Neural cell (in vitro differentiated cells): ENCODE measurements at regions not wholly inside any gene's neighbourhood (a gene's known extent, or its start where the extent isn't known, plus 50 kb on each side); places are given as distances from the start of the nearest gene placed in this dataset.

ENCODE experiments used
- H2AFZ ChIP-seq: fragments of 200-600, 300-800 bp; sonication (generic), shearing (Covaris generic); 2 replicates; pipeline ENCODE4 v1.6.0; 2014; ENCODE audit warnings: low read depth, mild to moderate bottlenecking, antibody characterized with exemption, low read length, moderate library complexity
- H3F3A ChIP-seq: fragments of 200-600 bp; shearing (Covaris generic); 2 replicates; pipeline ENCODE4 v1.6.1; 2016; ENCODE audit warnings: mild to moderate bottlenecking, moderate library complexity, mixed read lengths, antibody characterized with exemption, low read length; ENCODE audit not compliant: insufficient read depth, poor library complexity, severe bottlenecking
- H3K27ac ChIP-seq: fragments of 200-600, 300-800 bp; sonication (generic), shearing (Covaris generic); 2 replicates; pipeline ENCODE4 v1.5.1; 2014; ENCODE audit warnings: mild to moderate bottlenecking, low read length, moderate library complexity
- H3K27me3 ChIP-seq: fragments of 300-800, 200-600 bp; sonication (generic), shearing (Covaris generic); 2 replicates; pipeline ENCODE4 v1.6.0; 2014; ENCODE audit warnings: mild to moderate bottlenecking, low read depth, low read length, moderate library complexity; ENCODE audit not compliant: insufficient read depth
- H3K36me3 ChIP-seq: fragments of 300-800, 200-600 bp; sonication (generic), shearing (Covaris generic); 2 replicates; pipeline ENCODE4 v1.5.1; 2014; ENCODE audit warnings: mild to moderate bottlenecking, antibody characterized with exemption, low read length, moderate library complexity; ENCODE audit not compliant: insufficient read depth
- H3K4me2 ChIP-seq: fragments of 300-800, 200-600 bp; sonication (generic), shearing (Covaris generic); 2 replicates; pipeline ENCODE4 v1.6.0; 2014; ENCODE audit warnings: mild to moderate bottlenecking, low read length
- H3K4me3 ChIP-seq: fragments of 300-800, 200-600 bp; sonication (generic), shearing (Covaris generic); 2 replicates; pipeline ENCODE4 v1.5.1; 2014; ENCODE audit warnings: mild to moderate bottlenecking, low read length, moderate library complexity
- H3K79me2 ChIP-seq: fragments of 200-600 bp; shearing (Covaris generic); replicated peaks from 2 replicates; pipeline ENCODE4 v1.6.0; 2014; ENCODE audit warnings: mild to moderate bottlenecking, low read length, moderate library complexity; ENCODE audit not compliant: insufficient read depth
- H3K9ac ChIP-seq: fragments of 300-800, 200-600 bp; sonication (generic), shearing (Covaris generic); 2 replicates; pipeline ENCODE4 v1.6.1; 2016; ENCODE audit warnings: mild to moderate bottlenecking, low read length, mixed read lengths
- H3K9me2 ChIP-seq: fragments of 200-600 bp; shearing (Covaris generic); 2 replicates; pipeline ENCODE4 v1.6.1; 2016; ENCODE audit warnings: mild to moderate bottlenecking, low read length, mixed read lengths; ENCODE audit not compliant: insufficient read depth
- H3K9me3 ChIP-seq: fragments of 200-600, 300-800 bp; sonication (generic), shearing (Covaris generic); 2 replicates; pipeline ENCODE4 v1.6.1; 2016; ENCODE audit warnings: mild to moderate bottlenecking, mixed run types, low read length, moderate library complexity, mixed read lengths
- H4K20me1 ChIP-seq: fragments of 200-600 bp; shearing (Covaris generic); 2 replicates; pipeline ENCODE4 v1.6.1; 2016; ENCODE audit warnings: mild to moderate bottlenecking, mixed run types; ENCODE audit not compliant: insufficient read depth
- EP300 ChIP-seq: fragments of 450-650 bp; conservative IDR thresholded peaks from 2 replicates; pipeline ENCODE4 v1.6.1; 2014; ENCODE audit warnings: antibody characterized with exemption, mild to moderate bottlenecking, moderate library complexity; ENCODE audit not compliant: poor library complexity, severe bottlenecking
- EZH2 ChIP-seq: fragments of 200-600, 300-800 bp; shearing (Covaris generic), sonication (generic); IDR thresholded peaks from 2 replicates; pipeline ENCODE4 v1.6.1; 2014; ENCODE audit warnings: antibody characterized with exemption, low read length, borderline replicate concordance, mild to moderate bottlenecking; ENCODE audit not compliant: insufficient read depth, poor library complexity, severe bottlenecking
- MXI1 ChIP-seq: fragments of 450-650 bp; conservative IDR thresholded peaks from 2 replicates; pipeline ENCODE4 v1.6.1; 2014; ENCODE audit warnings: antibody characterized with exemption, mild to moderate bottlenecking; ENCODE audit not compliant: poor library complexity, severe bottlenecking
- POLR2AphosphoS5 ChIP-seq: IDR thresholded peaks from 2 replicates; pipeline ENCODE4 v1.6.1; 2012
- RAD21 ChIP-seq: fragments of 450-650 bp; conservative IDR thresholded peaks from 2 replicates; pipeline ENCODE4 v1.6.1; 2014; ENCODE audit warnings: antibody characterized with exemption, mild to moderate bottlenecking, moderate library complexity
- SMC3 ChIP-seq: fragments of 450-650 bp; conservative IDR thresholded peaks from 2 replicates; pipeline ENCODE4 v1.6.1; 2014; ENCODE audit warnings: antibody characterized with exemption, mild to moderate bottlenecking, moderate library complexity; ENCODE audit not compliant: poor library complexity
- TF ChIP-seq, protein P1 (sequence below): fragments of 450-650 bp; IDR thresholded peaks from 2 replicates; pipeline ENCODE4 v1.5.1; 2014; ENCODE audit warnings: antibody characterized with exemption, mild to moderate bottlenecking, moderate library complexity; ENCODE audit not compliant: poor library complexity, severe bottlenecking
- TF ChIP-seq, protein P2 (sequence below): IDR thresholded peaks from 2 replicates; pipeline ENCODE4 v1.6.1; 2012; ENCODE audit warnings: borderline replicate concordance

- H3K9ac ChIP-seq: no peak overlapping the region
- no peak overlapping the region for H3K4me3 ChIP-seq
- no peaks in the 10 kb centered on the region for H3K27me3 ChIP-seq
- H2AFZ ChIP-seq: no peak overlapping the region
- H3K9me3 ChIP-seq: no peaks in the 10 kb centered on the region
- no peak for TF ChIP-seq EP300
- TF ChIP-seq MXI1: no peak
- TF ChIP-seq, protein P1, sequence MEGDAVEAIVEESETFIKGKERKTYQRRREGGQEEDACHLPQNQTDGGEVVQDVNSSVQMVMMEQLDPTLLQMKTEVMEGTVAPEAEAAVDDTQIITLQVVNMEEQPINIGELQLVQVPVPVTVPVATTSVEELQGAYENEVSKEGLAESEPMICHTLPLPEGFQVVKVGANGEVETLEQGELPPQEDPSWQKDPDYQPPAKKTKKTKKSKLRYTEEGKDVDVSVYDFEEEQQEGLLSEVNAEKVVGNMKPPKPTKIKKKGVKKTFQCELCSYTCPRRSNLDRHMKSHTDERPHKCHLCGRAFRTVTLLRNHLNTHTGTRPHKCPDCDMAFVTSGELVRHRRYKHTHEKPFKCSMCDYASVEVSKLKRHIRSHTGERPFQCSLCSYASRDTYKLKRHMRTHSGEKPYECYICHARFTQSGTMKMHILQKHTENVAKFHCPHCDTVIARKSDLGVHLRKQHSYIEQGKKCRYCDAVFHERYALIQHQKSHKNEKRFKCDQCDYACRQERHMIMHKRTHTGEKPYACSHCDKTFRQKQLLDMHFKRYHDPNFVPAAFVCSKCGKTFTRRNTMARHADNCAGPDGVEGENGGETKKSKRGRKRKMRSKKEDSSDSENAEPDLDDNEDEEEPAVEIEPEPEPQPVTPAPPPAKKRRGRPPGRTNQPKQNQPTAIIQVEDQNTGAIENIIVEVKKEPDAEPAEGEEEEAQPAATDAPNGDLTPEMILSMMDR: no peak
- H3K79me2 ChIP-seq: no peaks in the 10 kb centered on the region
- no peaks in the 10 kb centered on the region for H3F3A ChIP-seq
- no peaks in the 10 kb centered on the region for H4K20me1 ChIP-seq
- H3K27ac ChIP-seq: no peak overlapping the region
- H3K9me2 ChIP-seq: no peaks in the 10 kb centered on the region
- H3K4me2 ChIP-seq: no peak overlapping the region
- H3K36me3 ChIP-seq: no peaks in the 10 kb centered on the region
Observed at GRCh38 chr14:55754471-55754870, 174.5 kb downstream of the KTN1 start.

GRCh38 chr14:55754871-55755270 is 174.9 kb downstream of the KTN1 start:
- no peaks in the 10 kb centered on the region for H4K20me1 ChIP-seq
- H2AFZ ChIP-seq: no peak overlapping the region
- TF ChIP-seq EP300 (no peak), RAD21 (no peak), EZH2 (no peak)
- H3F3A ChIP-seq: no peaks in the 10 kb centered on the region
- H3K4me2 ChIP-seq: no peak overlapping the region
- no peak overlapping the region for H3K9ac ChIP-seq
- H3K9me3 ChIP-seq: no peaks in the 10 kb centered on the region
- no peaks in the 10 kb centered on the region for H3K27me3 ChIP-seq
- no peak overlapping the region for H3K27ac ChIP-seq
- H3K9me2 ChIP-seq: no peaks in the 10 kb centered on the region
- H3K4me3 ChIP-seq: no peak overlapping the region
- H3K36me3 ChIP-seq: no peaks in the 10 kb centered on the region
- no peaks in the 10 kb centered on the region for H3K79me2 ChIP-seq

GRCh38 chr14:55756078-55756477 is 176.1 kb downstream of the KTN1 start:
- TF ChIP-seq, protein P1: no peak
- TF ChIP-seq MXI1 (no peak), SMC3 (no peak), POLR2AphosphoS5 (no peak)
- TF ChIP-seq, protein P2, sequence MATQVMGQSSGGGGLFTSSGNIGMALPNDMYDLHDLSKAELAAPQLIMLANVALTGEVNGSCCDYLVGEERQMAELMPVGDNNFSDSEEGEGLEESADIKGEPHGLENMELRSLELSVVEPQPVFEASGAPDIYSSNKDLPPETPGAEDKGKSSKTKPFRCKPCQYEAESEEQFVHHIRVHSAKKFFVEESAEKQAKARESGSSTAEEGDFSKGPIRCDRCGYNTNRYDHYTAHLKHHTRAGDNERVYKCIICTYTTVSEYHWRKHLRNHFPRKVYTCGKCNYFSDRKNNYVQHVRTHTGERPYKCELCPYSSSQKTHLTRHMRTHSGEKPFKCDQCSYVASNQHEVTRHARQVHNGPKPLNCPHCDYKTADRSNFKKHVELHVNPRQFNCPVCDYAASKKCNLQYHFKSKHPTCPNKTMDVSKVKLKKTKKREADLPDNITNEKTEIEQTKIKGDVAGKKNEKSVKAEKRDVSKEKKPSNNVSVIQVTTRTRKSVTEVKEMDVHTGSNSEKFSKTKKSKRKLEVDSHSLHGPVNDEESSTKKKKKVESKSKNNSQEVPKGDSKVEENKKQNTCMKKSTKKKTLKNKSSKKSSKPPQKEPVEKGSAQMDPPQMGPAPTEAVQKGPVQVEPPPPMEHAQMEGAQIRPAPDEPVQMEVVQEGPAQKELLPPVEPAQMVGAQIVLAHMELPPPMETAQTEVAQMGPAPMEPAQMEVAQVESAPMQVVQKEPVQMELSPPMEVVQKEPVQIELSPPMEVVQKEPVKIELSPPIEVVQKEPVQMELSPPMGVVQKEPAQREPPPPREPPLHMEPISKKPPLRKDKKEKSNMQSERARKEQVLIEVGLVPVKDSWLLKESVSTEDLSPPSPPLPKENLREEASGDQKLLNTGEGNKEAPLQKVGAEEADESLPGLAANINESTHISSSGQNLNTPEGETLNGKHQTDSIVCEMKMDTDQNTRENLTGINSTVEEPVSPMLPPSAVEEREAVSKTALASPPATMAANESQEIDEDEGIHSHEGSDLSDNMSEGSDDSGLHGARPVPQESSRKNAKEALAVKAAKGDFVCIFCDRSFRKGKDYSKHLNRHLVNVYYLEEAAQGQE: no peak

More at GRCh38 chr14:55756078-55756477, 176.1 kb downstream of the KTN1 start:
- no peaks in the 10 kb centered on the region for H3K36me3 ChIP-seq
- H3F3A ChIP-seq: no peaks in the 10 kb centered on the region
- no peaks in the 10 kb centered on the region for H4K20me1 ChIP-seq
- no peaks in the 10 kb centered on the region for H3K27me3 ChIP-seq
- no peak overlapping the region for H3K27ac ChIP-seq
- no peaks in the 10 kb centered on the region for H3K9me2 ChIP-seq
- H2AFZ ChIP-seq: no peak overlapping the region
- H3K4me2 ChIP-seq: no peak overlapping the region
- no peaks in the 10 kb centered on the region for H3K79me2 ChIP-seq
- H3K9me3 ChIP-seq: no peaks in the 10 kb centered on the region
- no peak overlapping the region for H3K4me3 ChIP-seq
- H3K9ac ChIP-seq: no peak overlapping the region
